Mesodermal cell (in vitro differentiated cells): ENCODE measurements at regions not wholly inside any gene's neighbourhood (a gene's known extent, or its start where the extent isn't known, plus 50 kb on each side); places are given as distances from the start of the nearest gene placed in this dataset.

Source experiments
- H3K27ac ChIP-seq: 2 replicates; pipeline ENCODE4 v1.7.0; 2013; ENCODE audit warnings: mild to moderate bottlenecking, low read depth, low read length, moderate library complexity; ENCODE audit not compliant: severe bottlenecking
- H3K36me3 ChIP-seq: 2 replicates; pipeline ENCODE4 v1.7.1; 2013; ENCODE audit warnings: mild to moderate bottlenecking, low read length, moderate library complexity; ENCODE audit not compliant: control insufficient read depth, insufficient read depth
- H3K4me1 ChIP-seq: one replicate; pipeline ENCODE4 v1.7.1; 2013; ENCODE audit warnings: mild to moderate bottlenecking, low read length; ENCODE audit not compliant: insufficient read depth, control insufficient read depth, poor library complexity, severe bottlenecking
- H3K4me3 ChIP-seq: 2 replicates; pipeline ENCODE4 v1.7.0; 2013; ENCODE audit warnings: low read length, control low read depth, mild to moderate bottlenecking; ENCODE audit not compliant: insufficient read depth, poor library complexity, severe bottlenecking; ENCODE audit errors: extremely low read depth
- H3K9me3 ChIP-seq: 2 replicates; pipeline ENCODE4 v1.7.1; 2013; ENCODE audit warnings: mild to moderate bottlenecking, low read length, moderate library complexity; ENCODE audit not compliant: control insufficient read depth
- WGBS, 2 experiments: methylation state at CpG; one replicate each; pipeline ENCODE4 v1.1.5; 2013; ENCODE audit warnings: missing lambda C conversion rate in 2 of 2; ENCODE audit not compliant: insufficient coverage in 2 of 2; 5-methylcytosine and 5-hydroxymethylcytosine counted together

GRCh38 chr10:78892338-78893176, 176.2 kb upstream of the ZMIZ1 start:
- H3K27ac ChIP-seq: no peak overlapping the region
- H3K4me1 ChIP-seq: no peaks in the 10 kb centered on the region
- WGBS, 2 experiments: 89% methylated on average over 1 of the region's 7 CpGs; no CpG with 5 or more reads in 1 of the 2 experiments
- no peaks in the 10 kb centered on the region for H3K36me3 ChIP-seq
- no peaks in the 10 kb centered on the region for H3K9me3 ChIP-seq
- H3K4me3 ChIP-seq: no peak overlapping the region

DNA sequence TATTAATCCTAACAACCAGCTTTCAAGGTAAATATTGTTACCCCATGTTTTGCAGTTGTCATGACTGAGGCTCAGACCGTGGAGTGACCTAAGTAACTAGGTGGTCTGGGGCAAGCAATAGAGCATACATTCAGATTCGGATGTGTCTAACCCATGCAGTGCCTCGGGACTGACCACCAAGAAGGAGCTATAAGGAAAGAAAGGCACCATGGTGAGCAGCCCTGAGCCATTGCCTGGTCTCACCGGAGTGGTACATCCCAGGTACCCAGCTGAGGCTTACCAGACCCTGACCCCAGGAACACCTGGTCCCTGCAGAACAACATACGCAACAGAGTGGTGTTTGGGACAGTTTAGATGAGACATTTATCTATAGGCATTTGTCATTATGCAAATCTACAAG, 175.5 kb upstream of the ZMIZ1 start:
- Histone ChIP-seq H3K4me3 (no peak overlapping the region), H3K4me1 (no peaks in the 10 kb centered on the region), H3K9me3 (no peaks in the 10 kb centered on the region), H3K27ac (no peak overlapping the region), H3K36me3 (no peaks in the 10 kb centered on the region)
- 89 to 91% methylated on average over 4 of the region's 5 CpGs for WGBS, 2 experiments

- WGBS, 2 experiments: 91% methylated on average over 11 of the region's 12 CpGs
- H3K36me3 ChIP-seq: no peaks in the 10 kb centered on the region
Observed at GRCh38 chr10:78894089-78894840, 174.5 kb upstream of the ZMIZ1 start.

GRCh38 chr10:78894841-78895195, 173.9 kb upstream of the ZMIZ1 start:
- Histone ChIP-seq H3K36me3 (no peaks in the 10 kb centered on the region), H3K27ac (no peak overlapping the region), H3K9me3 (no peaks in the 10 kb centered on the region), H3K4me1 (no peaks in the 10 kb centered on the region), H3K4me3 (no peak overlapping the region)
- 84 to 93% methylated on average over 2 to 3 of the region's 3 CpGs for WGBS, 2 experiments

More at GRCh38 chr10:78894089-78894840, 174.5 kb upstream of the ZMIZ1 start:
- Histone ChIP-seq H3K9me3 (no peaks in the 10 kb centered on the region), H3K4me1 (no peaks in the 10 kb centered on the region), H3K4me3 (no peak overlapping the region), H3K27ac (no peak overlapping the region)

GRCh38 chr10:78895469-78895868, 173.3 kb upstream of the ZMIZ1 start:
- Histone ChIP-seq H3K4me1 (no peaks in the 10 kb centered on the region), H3K36me3 (no peaks in the 10 kb centered on the region), H3K9me3 (no peaks in the 10 kb centered on the region), H3K27ac (no peak overlapping the region), H3K4me3 (no peak overlapping the region)
- 44 to 74% methylated on average over 3 to 6 of the region's 8 CpGs for WGBS, 2 experiments

DNA sequence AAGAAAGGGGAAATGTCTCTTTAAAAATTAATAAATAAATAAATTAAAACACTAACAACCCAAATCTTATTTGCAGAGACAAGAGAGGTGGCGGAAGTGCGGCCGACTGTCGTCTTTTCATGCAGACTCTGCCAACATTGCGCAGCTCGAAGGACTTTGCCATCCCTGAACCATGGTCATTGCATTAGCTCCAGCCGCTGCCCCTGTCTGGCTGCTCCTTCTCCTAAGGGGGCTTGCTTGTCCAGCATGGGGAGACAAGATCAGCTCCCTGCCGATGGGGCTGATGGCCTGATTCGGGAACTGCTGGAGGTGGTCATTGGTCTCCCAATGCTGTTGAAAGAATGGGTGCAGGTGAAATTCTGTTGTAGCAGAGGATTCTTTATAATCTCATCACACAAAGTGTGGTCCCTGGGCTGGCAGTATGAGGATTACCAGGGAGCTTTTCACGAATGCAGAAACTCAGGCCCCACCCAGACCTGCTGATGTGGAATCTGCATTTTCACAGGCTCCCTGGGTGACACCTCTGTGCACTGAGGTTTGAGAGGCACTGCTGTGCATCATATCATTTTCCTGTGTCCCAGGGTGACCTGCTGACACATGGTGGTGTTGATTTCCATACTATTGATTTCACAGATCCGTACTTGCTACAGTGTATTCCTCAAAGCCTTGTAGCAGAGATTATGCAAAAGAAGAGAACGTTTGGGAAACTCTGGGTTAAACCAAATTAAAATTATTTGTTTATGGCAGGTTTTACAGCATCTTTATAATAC, 172.4 kb upstream of the ZMIZ1 start:
- no peaks in the 10 kb centered on the region for H3K9me3 ChIP-seq
- no peaks in the 10 kb centered on the region for H3K36me3 ChIP-seq
- 88 to 92% methylated on average over 8 of the region's 12 CpGs for WGBS, 2 experiments
- no peaks in the 10 kb centered on the region for H3K4me1 ChIP-seq
- no peak overlapping the region for H3K4me3 ChIP-seq
- H3K27ac ChIP-seq: no peak overlapping the region

- no peak overlapping the region for H3K27ac ChIP-seq
- whole genome bisulfite sequencing, 2 experiments: 95 to 96% methylated on average over 9 to 10 of the region's 13 CpGs
- no peaks in the 10 kb centered on the region for H3K9me3 ChIP-seq
- no peaks in the 10 kb centered on the region for H3K4me1 ChIP-seq
- no peak overlapping the region for H3K4me3 ChIP-seq
- no peaks in the 10 kb centered on the region for H3K36me3 ChIP-seq
Observed at GRCh38 chr10:78898341-78899097, 170.2 kb upstream of the ZMIZ1 start.

DNA sequence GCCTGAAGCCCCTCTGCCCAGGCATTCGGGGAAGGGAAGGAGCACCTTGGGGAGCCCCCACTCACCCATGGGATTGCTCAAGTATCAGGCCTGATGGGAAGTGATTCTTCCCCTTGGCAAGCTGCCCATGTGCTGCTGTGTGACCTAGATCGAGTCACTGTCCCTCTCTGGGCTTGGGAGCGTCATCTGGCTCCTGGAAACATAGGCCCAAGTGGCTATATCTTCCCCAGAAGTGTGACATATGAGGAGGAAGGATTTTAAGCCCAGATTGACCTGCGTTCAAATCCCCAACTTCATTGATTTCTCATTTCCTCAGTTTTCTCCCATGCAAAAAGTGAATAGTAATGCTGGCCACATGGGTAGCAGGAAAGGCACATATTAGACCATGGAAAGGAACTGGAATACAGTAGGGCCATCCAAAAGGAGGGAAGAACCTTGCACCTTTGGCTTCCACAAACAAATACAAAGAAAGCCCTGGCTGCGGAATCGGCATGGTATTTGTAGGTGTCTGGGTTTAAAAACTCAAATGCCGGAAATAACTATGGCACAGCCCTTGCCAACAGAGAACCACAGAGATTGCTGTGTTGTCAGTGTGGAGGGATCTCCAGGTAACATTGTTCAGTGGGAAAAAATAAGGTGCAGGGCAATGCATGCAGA, 169.5 kb upstream of the ZMIZ1 start:
- H3K9me3 ChIP-seq: no peaks in the 10 kb centered on the region
- no peaks in the 10 kb centered on the region for H3K4me1 ChIP-seq
- H3K27ac ChIP-seq: no peak overlapping the region
- H3K36me3 ChIP-seq: no peaks in the 10 kb centered on the region
- H3K4me3 ChIP-seq: no peak overlapping the region
- WGBS, 2 experiments: 73 to 95% methylated on average over 1 to 4 of the region's 7 CpGs

DNA sequence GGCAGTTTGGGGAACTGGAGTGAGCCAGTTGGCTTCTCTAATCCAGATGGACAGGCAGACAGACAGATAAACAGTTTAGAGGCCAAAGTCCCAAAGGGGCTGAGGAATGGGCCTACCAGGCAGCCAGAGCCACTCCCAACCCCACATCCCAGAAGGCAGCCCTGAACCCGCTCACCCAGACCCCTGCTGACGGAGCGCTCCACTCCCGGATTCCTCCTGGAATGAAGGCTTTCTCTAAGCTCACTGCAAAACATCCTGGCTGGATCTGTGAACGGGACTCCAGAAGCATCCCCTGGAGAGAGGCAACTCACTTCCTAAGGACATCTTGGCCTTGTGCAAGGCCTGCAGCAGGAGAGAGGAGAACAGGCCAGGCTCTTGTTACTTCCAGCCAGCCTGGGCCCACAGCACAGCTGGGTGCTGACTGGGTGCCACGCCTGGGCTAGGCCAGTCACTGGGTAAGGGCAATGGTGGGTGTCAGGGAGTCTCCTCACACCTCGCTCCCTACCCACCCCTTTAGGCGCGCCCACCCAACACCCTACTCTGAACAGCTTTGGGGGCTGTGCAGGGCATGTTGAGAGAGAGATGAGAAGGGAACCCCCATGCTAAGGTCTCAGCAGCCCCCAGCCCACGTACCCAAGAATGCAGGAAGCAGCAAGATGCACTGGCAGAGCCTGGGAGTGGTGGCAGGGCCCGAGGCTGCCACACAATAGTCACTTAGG, 168.6 kb upstream of the ZMIZ1 start:
- Histone ChIP-seq H3K27ac (no peak overlapping the region), H3K36me3 (no peaks in the 10 kb centered on the region), H3K4me1 (no peaks in the 10 kb centered on the region), H3K4me3 (no peak overlapping the region), H3K9me3 (no peaks in the 10 kb centered on the region)
- WGBS, 2 experiments: 80 to 92% methylated on average over 5 to 7 of the region's 11 CpGs
